OCI-LY3 (cell line): ENCODE measurements at regions not wholly inside any gene's neighbourhood (a gene's known extent, or its start where the extent isn't known, plus 50 kb on each side); places are given as distances from the start of the nearest gene placed in this dataset.

Source experiments
- EZH2phosphoT487 ChIP-seq: fragments of 200-600 bp; shearing (Covaris generic); IDR thresholded peaks from 2 replicates; pipeline ENCODE4 v1.6.1; 2018; ENCODE audit warnings: antibody characterized with exemption, mixed run types, low read depth
- TF ChIP-seq, protein P1 (sequence below): fragments of 200-600, 300-600 bp; sonication (generic); IDR thresholded peaks from 2 replicates; pipeline ENCODE4 v1.5.1; 2014; ENCODE audit warnings: antibody characterized with exemption, low read length, low read depth

DNA sequence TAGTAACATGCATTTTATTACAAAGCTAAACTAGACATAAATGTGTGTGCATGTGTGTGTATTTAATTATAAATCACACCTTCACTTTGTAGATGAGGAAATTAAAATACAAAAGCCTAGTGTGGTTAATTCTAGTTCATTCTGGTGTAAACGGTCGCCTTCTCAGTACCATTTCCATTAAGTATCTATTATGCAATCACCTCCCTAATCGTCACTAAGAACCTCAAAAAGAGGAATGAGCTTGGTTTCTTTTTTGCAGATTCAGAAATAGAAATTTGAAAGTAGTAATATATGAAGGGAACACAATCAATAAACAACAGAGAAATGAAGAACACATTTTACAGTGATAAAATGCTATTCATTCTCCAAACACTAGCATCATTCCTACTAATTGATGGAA, 233.2 kb downstream of the ZBBX start:
- TF ChIP-seq, protein P1, sequence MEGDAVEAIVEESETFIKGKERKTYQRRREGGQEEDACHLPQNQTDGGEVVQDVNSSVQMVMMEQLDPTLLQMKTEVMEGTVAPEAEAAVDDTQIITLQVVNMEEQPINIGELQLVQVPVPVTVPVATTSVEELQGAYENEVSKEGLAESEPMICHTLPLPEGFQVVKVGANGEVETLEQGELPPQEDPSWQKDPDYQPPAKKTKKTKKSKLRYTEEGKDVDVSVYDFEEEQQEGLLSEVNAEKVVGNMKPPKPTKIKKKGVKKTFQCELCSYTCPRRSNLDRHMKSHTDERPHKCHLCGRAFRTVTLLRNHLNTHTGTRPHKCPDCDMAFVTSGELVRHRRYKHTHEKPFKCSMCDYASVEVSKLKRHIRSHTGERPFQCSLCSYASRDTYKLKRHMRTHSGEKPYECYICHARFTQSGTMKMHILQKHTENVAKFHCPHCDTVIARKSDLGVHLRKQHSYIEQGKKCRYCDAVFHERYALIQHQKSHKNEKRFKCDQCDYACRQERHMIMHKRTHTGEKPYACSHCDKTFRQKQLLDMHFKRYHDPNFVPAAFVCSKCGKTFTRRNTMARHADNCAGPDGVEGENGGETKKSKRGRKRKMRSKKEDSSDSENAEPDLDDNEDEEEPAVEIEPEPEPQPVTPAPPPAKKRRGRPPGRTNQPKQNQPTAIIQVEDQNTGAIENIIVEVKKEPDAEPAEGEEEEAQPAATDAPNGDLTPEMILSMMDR, result no peak
- TF ChIP-seq EZH2phosphoT487, result no peak
